Limb (tissue), 2 donors: ENCODE measurements at regions not wholly inside any gene's neighbourhood (a gene's known extent, or its start where the extent isn't known, plus 50 kb on each side); places are given as distances from the start of the nearest gene placed in this dataset.
"Not testable (repeated sequence)": the region's sequence is repeated elsewhere in the genome, so short reads cannot be mapped to it uniquely, and the experiment has no call there.

Experiments used
- DNase-seq, 2 donors: peaks; one replicate each; pipeline ENCODE4 v3.0.0-alpha.2; 2016; ENCODE audit errors: extremely low spot score in 2 of 2

DNA sequence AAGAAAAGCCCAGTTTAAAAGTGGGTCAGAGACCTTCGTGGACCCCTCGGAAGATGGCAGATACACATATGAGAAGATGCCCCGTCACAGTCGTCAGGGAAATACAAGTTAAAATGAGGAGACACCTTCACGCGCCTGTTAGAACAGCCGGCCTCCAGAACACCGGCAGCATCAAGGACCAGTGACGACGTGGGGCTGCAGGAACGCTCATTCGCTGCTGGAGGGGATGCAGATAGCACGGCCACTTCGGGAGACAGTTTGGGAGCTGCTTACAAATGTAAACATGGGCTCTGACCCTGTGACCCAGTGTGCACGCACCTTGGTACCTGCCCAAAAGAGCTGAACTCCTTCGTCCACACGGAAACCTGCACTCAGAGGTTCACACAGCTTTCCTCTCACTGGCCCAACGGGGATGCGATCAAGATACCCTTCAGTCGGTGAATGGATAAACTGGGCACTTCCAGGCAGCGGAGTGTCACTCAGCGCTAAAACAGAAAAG lies 83.7 kb upstream of the CTDP1 start:
- DNase-seq: peak in 1 of 2 donors; percentile 7

DNA sequence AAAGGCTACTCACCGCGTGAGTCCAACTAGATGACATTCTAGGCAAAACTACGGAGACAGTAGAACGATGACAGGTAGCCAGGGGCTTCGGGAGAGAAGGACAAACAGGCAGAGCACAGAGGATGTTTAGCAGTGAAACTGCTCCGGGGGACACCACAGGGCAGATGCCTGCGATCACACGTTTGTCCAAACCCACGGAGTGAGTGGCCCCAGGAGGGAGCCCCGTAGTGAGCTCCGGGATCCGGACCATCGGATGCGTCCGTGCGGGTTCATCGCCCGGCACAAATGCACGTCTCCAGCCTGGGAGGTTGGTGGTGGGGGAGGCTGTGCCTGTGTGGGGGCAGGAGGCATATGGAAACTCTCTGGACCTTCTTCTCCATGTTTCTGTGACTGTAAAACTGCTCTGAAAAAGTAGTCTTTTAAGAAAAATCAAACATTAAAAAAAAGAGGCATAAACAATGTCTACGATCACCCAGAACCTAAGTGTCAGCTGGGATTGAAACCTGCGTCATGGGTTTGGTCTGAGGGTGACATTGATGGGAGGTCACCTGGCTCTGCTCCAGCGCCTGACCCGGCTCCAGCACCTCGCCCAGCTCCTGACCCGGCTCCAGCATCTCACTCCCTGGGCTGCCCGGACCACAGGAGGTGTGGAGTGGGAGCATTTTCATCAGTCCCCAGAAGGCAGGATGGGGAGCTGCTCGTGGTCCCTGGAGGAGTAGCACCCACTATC lies 83.0 kb upstream of the CTDP1 start:
- peak in 1 of 2 donors; percentile 20 for DNase-seq

DNA sequence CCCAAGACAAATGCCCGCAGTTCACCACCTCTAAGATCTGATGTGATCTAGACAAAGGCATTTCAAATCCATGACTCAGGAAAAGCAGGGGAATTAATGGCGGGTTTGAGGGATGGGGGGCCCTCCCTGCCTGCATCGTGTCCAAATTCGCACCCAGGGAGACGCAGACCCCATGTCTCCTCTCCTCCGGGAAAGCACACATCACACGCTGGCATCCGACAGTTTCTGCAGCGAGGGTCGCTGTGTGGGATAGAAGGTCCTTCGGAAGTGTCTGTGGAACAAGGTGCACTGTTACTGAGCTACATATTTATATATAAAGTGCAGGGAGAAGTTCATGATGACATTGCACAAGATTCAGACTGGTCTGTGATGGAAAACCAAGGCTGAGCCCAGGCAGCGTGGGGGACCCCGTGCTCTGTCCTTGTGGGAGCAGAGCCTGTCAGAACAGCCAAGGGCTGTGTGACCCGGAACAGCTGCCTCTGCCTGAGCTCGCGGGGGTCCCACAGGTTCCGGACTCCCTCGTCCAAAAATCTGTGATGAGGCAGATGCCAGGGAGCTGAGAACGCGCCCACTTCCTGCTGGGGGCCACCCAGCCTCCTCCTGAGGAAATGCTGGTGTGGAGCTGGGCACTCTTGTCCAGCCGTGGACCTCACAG lies 82.3 kb upstream of the CTDP1 start:
- DNase-seq: peak in 1 of 2 donors; percentile 8

DNA sequence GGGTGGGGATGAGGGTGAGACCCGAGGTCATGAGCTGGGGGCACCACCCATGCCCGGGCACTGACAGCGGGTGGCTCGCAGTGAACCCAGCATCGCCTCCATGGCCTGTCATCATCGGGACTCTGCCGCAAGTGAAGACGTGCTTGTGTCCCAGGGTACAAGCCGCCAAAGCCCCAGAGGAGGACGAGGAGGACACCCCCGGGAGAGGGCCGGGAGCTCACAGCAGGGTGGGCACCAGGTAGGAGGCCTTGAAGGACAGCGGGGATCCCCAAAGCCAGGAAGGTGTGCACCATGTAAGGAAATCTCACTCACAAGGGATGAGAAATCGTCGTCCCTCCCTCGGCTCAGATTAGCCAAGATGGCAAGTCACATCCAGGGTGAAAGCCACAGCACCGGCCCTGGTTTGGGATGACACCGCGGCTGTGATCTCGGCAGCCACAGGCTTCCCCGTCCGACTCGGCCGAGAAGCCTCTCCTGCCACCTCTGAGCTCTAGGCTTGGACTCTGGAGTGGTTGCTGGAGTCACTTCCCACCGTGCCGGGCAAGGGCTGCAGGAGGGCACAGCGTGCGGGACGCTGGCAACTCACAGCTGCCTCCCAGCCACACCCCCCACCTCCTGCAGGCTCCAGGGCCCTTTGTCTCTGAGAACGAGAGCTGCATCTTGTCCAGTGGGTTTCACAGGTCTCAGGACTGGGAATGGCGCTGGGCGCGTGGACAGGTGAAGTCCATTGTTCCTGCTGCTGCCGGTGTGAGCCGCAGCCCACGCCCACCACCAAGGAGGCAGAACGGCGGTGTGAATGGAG lies 81.6 kb upstream of the CTDP1 start:
- DNase-seq: peak in 1 of 2 donors; percentile 27

DNA sequence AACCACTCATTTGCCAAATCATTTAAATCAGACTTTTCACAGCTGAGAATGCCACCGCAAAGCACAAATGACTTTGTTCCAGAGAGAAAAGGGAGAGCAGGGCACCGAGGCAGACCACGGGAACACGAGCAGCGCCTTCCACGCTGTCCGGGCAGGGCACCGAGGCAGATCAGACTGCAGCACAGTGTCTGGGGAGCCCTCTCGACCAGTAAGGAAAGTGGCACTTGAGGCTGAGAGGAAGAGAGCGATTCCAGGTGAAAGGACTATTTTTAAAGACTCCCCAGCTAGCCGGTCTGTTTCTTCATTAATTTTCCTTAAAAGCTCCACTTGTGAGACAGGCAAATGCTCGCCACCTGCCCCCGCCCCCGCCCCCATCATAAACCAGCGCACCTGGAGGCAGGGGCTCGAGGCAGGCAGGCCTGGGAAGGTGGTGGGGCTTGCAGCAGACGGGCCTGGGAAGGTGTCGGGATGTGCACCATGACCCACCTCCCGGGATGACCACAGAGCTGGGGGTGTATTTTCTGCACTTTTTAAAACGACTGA lies 80.9 kb upstream of the CTDP1 start:
- no peak for DNase-seq

DNA sequence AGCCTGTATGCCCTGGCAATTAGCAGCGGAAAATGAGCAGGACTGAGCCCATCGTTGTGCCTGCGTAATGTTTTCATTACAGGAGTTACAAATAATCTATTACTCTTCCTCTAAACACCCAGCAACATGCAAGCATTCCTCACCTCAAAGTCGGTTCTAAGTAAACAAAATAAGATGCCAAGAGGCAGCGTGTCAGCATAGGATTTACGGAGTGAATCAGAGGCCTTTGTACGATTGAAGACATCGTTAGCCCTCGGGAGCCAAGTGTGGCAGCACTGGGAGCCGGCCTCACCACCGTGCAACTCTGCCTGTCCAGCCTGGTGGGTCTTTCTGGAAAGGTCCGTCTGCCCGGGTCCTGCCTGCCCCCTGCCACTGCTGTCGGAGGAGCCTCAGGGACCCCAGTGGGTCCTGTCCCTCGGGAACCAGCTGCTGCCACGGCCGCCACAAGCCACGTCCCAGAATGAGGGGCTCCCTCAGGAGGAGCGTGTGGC lies 80.1 kb upstream of the CTDP1 start:
- DNase-seq: no peak

DNA sequence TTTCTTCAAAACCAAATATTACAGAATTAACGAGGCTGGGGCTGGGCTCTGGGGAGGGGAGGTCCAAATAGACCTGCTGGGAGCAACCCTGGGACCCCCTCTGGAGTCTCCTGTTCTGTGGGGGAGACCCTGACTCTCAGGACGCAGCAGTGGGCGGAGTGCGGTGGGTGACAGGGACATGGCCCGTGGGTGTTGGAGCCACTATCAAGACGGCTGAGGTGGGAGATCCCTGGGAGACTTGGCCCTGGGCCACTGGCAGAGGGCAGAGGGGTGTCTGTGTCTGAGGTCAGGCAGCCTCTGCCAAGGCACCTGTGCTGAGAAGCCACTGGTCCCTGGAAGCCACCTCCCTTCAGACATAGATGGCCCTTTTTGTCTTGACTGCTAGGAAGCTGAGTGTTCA lies 79.5 kb upstream of the CTDP1 start:
- no peak for DNase-seq

DNA sequence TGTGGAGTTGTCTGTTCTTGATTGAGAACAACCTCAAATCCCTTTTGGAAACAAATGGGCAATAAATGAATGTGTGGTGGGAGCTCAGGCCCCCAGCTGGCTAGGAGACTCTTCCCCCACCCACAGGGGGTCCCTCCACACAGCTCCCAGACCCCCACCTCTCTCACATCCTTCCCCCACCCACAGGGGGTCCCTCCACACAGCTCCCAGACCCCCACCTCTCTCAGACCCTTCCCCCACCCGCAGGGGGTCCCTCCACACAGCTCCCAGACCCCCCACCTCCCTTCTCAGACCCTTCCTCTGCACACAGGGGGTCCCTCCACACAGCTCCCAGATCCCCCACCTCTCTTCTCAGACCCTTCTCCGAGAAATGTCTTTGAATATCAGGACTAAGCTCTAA lies 79.0 kb upstream of the CTDP1 start:
- no peak for DNase-seq

DNA sequence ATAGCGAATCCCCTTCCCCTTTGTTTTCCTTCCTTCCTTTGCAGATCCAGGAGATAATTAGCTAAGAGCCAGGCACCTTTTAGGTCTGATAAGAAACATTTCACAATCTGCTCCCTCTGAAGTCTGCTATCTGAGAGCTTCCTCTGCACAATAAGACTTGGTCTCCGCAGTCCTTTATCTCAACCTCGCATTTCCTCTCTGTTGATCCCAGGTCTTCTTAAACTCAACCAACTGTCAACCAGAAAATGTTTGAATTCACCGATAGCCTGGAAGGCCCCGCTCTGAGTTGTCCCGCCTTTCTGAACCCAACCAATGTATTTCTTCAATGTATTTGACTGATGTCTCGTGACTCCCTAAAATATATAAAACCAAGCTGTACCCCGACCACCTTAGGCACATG lies 78.4 kb upstream of the CTDP1 start:
- peak in 1 of 2 donors; percentile 8 for DNase-seq

DNA sequence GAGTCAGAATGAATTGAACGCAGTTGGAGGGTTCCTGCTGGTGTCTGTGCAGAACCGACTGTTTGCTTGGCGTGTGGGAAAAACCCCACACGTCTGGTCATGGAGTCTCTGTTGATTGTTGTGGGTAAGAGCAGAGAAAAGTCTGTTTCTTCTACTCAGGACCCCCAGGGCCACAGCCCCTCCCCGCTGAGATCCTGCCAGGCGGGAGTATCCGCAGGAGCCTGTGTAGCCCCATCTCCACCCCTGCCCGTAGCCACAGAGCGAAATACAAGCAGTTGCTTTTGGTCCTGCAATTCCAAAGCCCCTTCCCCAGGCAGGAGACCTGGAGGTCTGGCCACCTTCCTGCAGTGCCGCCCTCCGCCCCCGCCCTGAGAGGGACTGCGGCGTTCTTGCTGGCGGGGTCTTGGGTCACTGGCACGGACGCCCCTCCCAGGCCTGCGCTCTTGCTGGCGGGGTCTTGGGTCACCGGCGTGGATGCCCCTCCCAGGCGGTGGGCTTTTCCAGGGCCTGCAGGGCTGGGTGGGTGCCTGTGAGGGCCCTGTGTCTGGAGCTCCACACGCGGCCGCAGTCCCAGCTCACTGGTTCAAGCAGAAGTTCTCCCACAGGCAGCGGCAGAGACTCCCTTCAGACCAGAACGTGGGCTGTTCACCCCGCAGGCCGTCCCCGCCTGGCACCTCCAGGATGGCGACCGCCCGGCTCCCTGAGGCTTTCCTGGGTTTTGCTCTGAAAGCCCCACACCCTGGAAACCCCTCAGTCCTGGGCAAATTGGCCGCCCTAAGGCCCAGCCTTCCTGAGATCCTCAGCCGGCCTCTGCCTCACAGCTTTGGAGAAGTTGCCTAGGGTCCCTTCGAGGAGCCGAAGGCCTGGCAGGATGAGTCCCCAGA lies 76.0 kb upstream of the CTDP1 start:
- peak in 1 of 2 donors; percentile 25 for DNase-seq

DNA sequence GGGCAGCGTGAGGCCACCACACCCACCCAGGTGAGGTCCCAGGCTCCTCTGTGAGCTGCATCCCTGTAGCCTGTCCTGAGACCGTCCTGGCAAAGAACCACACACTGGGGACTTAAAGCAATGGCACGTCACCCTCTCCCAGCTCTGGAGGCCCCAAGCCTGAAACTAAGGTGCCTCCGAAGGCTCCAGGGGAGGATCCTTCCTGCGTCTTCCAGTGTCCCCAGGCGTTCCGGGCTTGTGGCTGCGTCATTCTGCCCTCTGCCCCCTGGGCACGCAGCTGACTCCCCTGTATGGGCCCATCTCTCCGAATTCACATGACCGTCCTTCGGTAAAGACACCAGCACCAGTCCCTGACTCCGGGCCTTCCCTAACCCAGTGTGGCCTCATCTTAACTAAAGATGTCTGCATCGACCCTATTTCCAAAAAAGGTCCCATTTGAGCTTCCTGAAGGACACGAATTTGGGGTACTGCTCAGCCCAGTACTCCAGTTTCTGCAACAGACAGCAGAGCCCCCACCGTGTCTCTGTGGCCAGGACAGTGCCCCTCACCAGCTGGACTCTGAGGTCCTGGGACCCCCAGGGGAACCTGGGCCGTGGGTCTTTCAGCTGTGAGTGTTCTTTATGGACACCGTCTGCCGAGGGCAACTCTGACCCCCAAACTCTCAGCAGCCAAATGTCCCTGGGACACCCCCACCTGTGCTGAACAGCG lies 75.2 kb upstream of the CTDP1 start:
- no peak for DNase-seq

DNA sequence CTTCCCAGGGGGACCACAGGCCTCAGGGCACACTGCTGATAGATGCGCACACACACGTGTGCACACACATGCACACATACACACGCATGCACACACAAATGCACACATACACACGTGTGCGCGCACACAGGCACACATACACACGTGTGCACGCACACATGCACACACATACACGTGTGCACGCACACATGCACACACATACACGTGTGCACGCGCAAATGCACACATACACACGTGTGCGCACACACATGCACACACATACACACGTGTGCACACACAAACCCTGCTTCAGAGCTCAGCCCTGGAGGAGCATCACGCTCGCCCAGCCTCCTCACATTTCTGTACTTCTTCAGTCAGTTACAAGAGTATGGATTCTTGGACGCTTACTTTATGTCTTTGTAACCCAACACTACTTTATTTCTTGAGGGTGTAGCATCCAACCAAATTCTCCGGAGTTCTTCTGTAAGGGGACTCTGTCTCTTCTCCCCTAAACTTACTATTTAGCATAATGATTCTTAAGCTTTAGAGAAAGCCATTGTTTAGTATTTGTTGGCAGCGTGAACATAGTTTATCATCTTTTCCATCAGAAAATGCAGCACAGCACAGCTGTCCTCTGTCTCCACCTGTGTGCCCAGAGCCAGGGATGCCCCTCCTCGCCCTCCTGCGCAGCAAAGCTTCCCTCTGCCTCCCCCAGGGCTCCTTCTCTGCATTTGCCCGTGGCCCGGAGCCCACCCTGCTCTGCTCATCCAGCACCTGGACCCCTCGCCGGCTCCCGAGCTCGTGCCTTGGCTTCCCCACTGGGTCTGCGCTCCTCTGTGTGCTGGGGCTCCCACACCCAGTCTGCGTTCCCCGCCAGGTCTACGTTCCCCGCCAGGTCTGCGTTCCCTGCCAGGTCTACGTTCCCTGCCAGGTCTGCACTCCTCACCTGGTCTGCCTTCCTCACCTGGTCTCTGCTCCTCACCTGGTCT lies 74.4 kb upstream of the CTDP1 start:
- DNase-seq: peak; percentile 31 to 69

DNA sequence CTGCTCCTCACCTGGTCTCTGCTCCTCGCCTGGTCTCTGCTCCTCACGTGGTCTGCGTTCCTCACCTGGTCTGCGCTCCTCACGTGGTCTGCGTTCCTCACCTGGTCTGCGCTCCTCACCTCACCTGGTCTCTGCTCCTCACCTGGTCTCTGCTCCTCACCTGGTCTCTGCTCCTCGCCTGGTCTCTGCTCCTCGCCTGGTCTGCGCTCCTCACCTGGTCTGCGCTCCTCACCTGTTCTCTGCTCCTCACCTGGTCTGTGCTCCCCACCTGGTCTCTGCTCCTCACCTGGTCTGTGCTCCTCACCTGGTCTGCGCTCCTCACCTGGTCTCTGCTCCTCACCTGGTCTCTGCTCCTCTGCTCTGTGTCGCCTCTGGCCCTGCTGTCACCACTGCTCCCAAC lies 73.5 kb upstream of the CTDP1 start:
- DNase-seq: not testable (repeated sequence)

DNA sequence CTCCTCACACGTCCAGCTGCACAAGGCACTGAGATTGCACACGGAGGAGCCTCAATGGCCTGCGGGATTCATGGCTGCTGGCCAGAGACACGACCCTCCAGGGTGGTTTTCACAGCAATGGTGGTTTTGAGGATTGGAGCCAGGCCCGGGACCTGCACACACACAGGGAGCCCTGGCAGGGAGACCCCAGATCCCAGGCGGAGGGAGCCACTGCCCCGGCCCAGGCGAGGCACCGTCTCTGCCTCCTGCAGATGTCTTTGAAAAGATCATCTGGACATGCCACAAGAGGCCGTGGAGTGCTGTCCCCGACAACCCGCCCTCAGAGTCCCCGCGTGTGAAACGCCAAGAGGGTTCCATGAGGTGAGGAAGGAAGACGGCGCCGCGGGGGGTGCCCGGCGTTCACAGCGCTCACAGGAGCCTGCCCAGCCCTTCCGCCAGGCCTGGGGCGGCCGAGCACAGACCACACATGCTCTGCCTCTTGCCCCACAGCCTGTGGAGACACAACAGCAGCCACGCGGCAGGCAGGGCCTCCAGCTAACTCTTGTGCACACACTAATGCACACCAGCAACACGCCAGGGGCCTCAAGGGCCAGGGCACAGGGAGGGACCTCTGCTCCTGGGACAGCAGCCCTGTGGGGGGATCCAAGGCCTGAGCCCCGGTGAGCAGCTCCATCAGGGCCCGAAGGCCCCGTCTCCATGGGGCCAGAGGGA lies 72.8 kb upstream of the CTDP1 start:
- peak in 1 of 2 donors; percentile 29 for DNase-seq

DNA sequence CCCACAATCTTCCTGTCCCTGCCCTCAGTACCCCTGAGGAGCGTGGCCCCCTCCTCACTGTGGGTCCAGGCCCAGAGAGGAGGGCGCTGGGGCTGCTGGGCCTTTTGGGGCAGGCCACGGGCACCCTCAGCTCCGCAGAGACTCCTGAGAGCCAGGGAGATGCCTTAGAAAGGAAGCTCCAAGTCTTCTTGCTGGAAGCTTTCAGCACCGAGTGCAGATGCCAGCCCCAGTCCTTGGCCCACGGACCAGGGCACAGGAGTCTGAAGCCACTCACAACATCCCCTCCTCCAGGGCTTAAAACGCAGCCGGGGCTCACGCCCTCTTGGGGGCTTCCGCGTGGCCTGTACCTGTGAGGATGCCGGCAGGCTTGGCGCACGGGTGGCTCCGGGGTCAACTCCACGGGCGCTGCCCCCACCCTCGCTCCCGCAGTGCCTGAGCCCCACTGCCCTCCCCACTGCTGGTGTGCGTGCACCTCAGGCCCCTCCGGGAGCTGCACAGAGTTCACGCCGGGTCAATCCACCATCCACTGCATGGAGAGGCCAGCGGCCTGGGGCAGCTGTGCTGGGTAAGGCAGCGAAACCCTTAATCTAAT lies 72.1 kb upstream of the CTDP1 start:
- DNase-seq: peak in 1 of 2 donors; percentile 29

DNA sequence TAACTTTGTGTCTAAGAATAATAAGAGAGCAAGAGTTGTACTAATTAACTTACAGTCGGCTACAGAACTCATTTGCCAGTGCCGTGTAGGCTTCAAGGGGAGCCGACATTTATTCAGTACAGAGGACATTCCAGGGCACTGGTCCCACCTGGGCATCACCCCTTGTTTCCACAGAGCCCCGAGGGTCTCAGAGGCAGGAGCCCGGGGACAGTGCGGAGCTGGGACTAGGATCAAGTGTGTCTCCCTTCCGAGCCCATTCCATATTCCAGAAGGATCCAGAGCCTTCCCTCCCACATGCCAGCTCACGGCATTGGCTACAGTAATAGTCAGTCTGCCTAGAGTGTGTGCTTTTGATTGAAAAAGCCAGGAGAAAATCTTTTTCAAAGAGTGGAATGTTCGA lies 71.5 kb upstream of the CTDP1 start:
- peak in 1 of 2 donors; percentile 17 for DNase-seq

DNA sequence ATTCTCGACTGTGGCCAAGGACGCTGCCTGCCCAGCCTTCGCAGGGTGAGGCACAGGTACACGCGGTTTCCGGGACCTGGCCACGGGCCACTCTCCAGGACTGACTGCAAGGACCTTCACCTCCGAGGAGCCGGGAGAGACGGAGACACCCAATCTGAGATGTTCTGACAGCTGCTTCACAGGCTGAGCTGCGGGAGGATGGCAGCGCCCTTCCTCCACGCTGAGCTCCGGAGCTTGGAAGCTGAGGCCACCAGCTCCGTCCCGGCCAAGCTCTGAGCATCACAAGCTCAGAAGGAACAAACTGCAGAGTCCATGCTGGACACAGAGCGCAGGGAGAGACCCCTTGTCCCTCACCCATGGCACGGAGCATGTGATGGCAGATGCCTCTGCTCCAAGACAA lies 71.1 kb upstream of the CTDP1 start:
- DNase-seq: peak in 1 of 2 donors; percentile 28

DNA sequence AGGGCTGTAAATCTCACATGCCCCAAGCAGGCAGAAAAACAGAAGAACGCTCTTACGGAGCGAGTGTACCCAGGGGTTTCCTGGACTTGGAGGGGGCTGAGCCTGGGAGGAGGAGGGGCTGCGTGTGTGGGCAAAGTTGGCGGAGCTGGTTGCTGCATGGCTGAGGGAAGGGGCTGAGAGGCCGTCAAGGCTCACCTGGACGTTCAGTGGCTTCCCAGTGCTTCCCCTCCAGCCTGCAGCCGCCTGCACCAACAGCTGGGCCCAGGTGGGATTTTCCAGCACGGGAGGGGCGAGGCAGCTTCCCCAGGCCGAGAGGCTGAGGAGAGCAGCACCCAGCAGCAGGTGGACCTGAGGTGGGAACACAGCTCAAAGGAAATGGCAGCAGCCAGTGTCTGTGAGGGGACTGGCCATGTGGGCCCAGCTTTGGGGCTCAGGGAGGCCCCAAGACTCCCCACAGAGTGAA lies 70.6 kb upstream of the CTDP1 start:
- DNase-seq: no peak
